ENCODE measurements at regions not wholly inside any gene's neighbourhood (a gene's known extent, or its start where the extent isn't known, plus 50 kb on each side); places are given as distances from the start of the nearest gene placed in this dataset.

GRCh38 chr7:148527717-148528168, 62.8 kb upstream of the C7orf33 start:
- Histone ChIP-seq H3K4me3 (ENCODE audit: low read depth in 1 of 2, low read length in 2 of 2) (no peak overlapping the region), H3K36me3 (ENCODE audit: control insufficient read depth in 2 of 2, insufficient read depth in 2 of 2, low read length in 1 of 2) (no peaks in the 10 kb centered on the region), H3K4me1 (ENCODE audit: control insufficient read depth in 2 of 2, insufficient read depth in 2 of 2, low read length in 1 of 2) (no peaks in the 10 kb centered on the region), H3K9me3 (ENCODE audit: control insufficient read depth in 2 of 2, insufficient read depth in 1 of 2, low read depth in 1 of 2, low read length in 1 of 2) (no peaks in the 10 kb centered on the region), H3K27ac (ENCODE audit: low read depth in 2 of 2, low read length in 1 of 2) (no peak overlapping the region), H3K27me3 (ENCODE audit: control insufficient read depth in 1 of 2, insufficient read depth in 2 of 2, low read length in 2 of 2) (peaks cover 0 to 2% of the 10 kb centered on the region in 2 donors)
- 38 to 47% methylated on average over 6 of the region's 6 CpGs for WGBS, 2 donors

GRCh38 chr7:148535217-148535616, 55.3 kb upstream of the C7orf33 start:
- no peak overlapping the region for H3K27ac ChIP-seq (ENCODE audit: low read depth in 2 of 2, low read length in 1 of 2)
- H3K36me3 ChIP-seq (ENCODE audit: control insufficient read depth in 2 of 2, insufficient read depth in 2 of 2, low read length in 1 of 2), result no peaks in the 10 kb centered on the region

GRCh38 chr7:148537435-148537834, 53.1 kb upstream of the C7orf33 start:
- H3K27ac ChIP-seq (ENCODE audit: low read depth in 2 of 2, low read length in 1 of 2), result no peak overlapping the region
- no peaks in the 10 kb centered on the region for H3K27me3 ChIP-seq (ENCODE audit: control insufficient read depth in 1 of 2, insufficient read depth in 2 of 2, low read length in 2 of 2)
- no peaks in the 10 kb centered on the region for H3K36me3 ChIP-seq (ENCODE audit: control insufficient read depth in 2 of 2, insufficient read depth in 2 of 2, low read length in 1 of 2)
- H3K9me3 ChIP-seq (ENCODE audit: control insufficient read depth in 2 of 2, insufficient read depth in 1 of 2, low read depth in 1 of 2, low read length in 1 of 2), result no peaks in the 10 kb centered on the region
- no peak overlapping the region for H3K4me3 ChIP-seq (ENCODE audit: low read depth in 1 of 2, low read length in 2 of 2)
- H3K4me1 ChIP-seq (ENCODE audit: control insufficient read depth in 2 of 2, insufficient read depth in 2 of 2, low read length in 1 of 2), result peaks cover 0 to 2% of the 10 kb centered on the region in 2 donors
- WGBS, 2 donors, result 88% methylated on average over 6 of the region's 6 CpGs

More at GRCh38 chr7:148535217-148535616, 55.3 kb upstream of the C7orf33 start:
- WGBS, 2 donors, result 6 to 17% methylated on average over 9 of the region's 9 CpGs
- Histone ChIP-seq H3K4me1 (ENCODE audit: control insufficient read depth in 2 of 2, insufficient read depth in 2 of 2, low read length in 1 of 2) (no peaks in the 10 kb centered on the region), H3K9me3 (ENCODE audit: control insufficient read depth in 2 of 2, insufficient read depth in 1 of 2, low read depth in 1 of 2, low read length in 1 of 2) (no peaks in the 10 kb centered on the region), H3K4me3 (ENCODE audit: low read depth in 1 of 2, low read length in 2 of 2) (no peak overlapping the region), H3K27me3 (ENCODE audit: control insufficient read depth in 1 of 2, insufficient read depth in 2 of 2, low read length in 2 of 2) (no peaks in the 10 kb centered on the region)

- WGBS, 2 donors, result 59 to 65% methylated on average over 11 of the region's 11 CpGs
- H3K36me3 ChIP-seq (ENCODE audit: control insufficient read depth in 2 of 2, insufficient read depth in 2 of 2, low read length in 1 of 2), result no peaks in the 10 kb centered on the region
- no peak overlapping the region for H3K4me3 ChIP-seq (ENCODE audit: low read depth in 1 of 2, low read length in 2 of 2)
- peak overlapping the region; percentile 0 to 5 for H3K27ac ChIP-seq (ENCODE audit: low read depth in 2 of 2, low read length in 1 of 2)
- no peaks in the 10 kb centered on the region for H3K27me3 ChIP-seq (ENCODE audit: control insufficient read depth in 1 of 2, insufficient read depth in 2 of 2, low read length in 2 of 2)
- H3K4me1 ChIP-seq (ENCODE audit: control insufficient read depth in 2 of 2, insufficient read depth in 2 of 2, low read length in 1 of 2), result peaks cover 0 to 2% of the 10 kb centered on the region in 2 donors
- no peaks in the 10 kb centered on the region for H3K9me3 ChIP-seq (ENCODE audit: control insufficient read depth in 2 of 2, insufficient read depth in 1 of 2, low read depth in 1 of 2, low read length in 1 of 2)
Measured at GRCh38 chr7:148540041-148540738, 50.4 kb upstream of the C7orf33 start.
